ENCODE measurements at regions not wholly inside any gene's neighbourhood (a gene's known extent, or its start where the extent isn't known, plus 50 kb on each side); places are given as distances from the start of the nearest gene placed in this dataset.

GRCh38 chr6:56374841-56375369 is 127.5 kb upstream of the COL21A1 start:
- Histone ChIP-seq H3K36me3 (replicated peaks in 1 of 2; ENCODE audit: control insufficient read depth in 1 of 2, insufficient read depth in 2 of 2, low read length in 2 of 2) (no peaks in the 10 kb centered on the region), H3K9ac (ENCODE audit: insufficient read depth, low read depth, low read length) (no peak overlapping the region), H3K27me3 (ENCODE audit: control insufficient read depth in 1 of 2, insufficient read depth in 2 of 2, low read length in 2 of 2) (no peaks in the 10 kb centered on the region), H3K4me2 (ENCODE audit: low read depth, low read length) (no peak overlapping the region), H3K4me3 (replicated peaks in 1 of 3; ENCODE audit: insufficient read depth in 1 of 3, low read depth in 2 of 3, low read length in 3 of 3) (no peak overlapping the region), H4K20me1 (ENCODE audit: insufficient read depth, low read length) (no peaks in the 10 kb centered on the region), H3K79me2 (ENCODE audit: insufficient read depth, low read length) (no peaks in the 10 kb centered on the region), H3K27ac (ENCODE audit: extremely low read length, insufficient read depth, low read length) (no peak overlapping the region), H2AFZ (ENCODE audit: low read length) (no peak overlapping the region), H3K4me1 (ENCODE audit: insufficient read depth, low read length) (peaks cover 53% of the 10 kb centered on the region), H3K9me3 (ENCODE audit: low read length) (no peaks in the 10 kb centered on the region)
- BruUV-seq (replicated peaks) = no TSS peak
- POLR2A ChIA-PET = no interaction called here
- no peak for DNase-seq (ENCODE audit: low spot score)
- TF ChIP-seq SP1 (IDR thresholded peaks at IDR 0.05) (no peak), SP1 (CRISPR knock-in tag; IDR thresholded peaks at IDR 0.05) (no peak), PBX2 (CRISPR knock-in tag; IDR thresholded peaks at IDR 0.05) (no peak), ZFP41 (CRISPR knock-in tag; IDR thresholded peaks at IDR 0.05; ENCODE audit: borderline replicate concordance) (no peak), ASH2L (IDR thresholded peaks at IDR 0.05; ENCODE audit: insufficient read length, low read depth, low read length) (no peak), ZNF687 (CRISPR knock-in tag; IDR thresholded peaks at IDR 0.05) (no peak), BCL6 (CRISPR knock-in tag; IDR thresholded peaks at IDR 0.05) (no peak), ZFP82 (CRISPR knock-in tag; IDR thresholded peaks at IDR 0.05; ENCODE audit: borderline replicate concordance) (no peak), ZNF546 (CRISPR knock-in tag; conservative IDR thresholded peaks at IDR 0.05) (no peak), ATRX (CRISPR knock-in tag; IDR thresholded peaks at IDR 0.05; ENCODE audit: borderline replicate concordance) (no peak), ZXDC (CRISPR knock-in tag; IDR thresholded peaks at IDR 0.05) (no peak), ZSCAN31 (CRISPR knock-in tag; IDR thresholded peaks at IDR 0.05; ENCODE audit: low read depth) (no peak), ZNF670 (CRISPR knock-in tag; IDR thresholded peaks at IDR 0.05; ENCODE audit: borderline replicate concordance) (no peak), TOPORS (CRISPR knock-in tag; IDR thresholded peaks at IDR 0.05) (no peak), U2AF1 (optimal IDR thresholded peaks at IDR 0.05; ENCODE audit: low read depth, low read length) (no peak), ZNF547 (CRISPR knock-in tag; IDR thresholded peaks at IDR 0.05) (no peak)
- intact Hi-C loops (cut with micrococcal nuclease; ENCODE audit: unreplicated experiment) (loop anchor here (5.0 kb wide), 2 partner anchors 77 to 107 kb away; no protein-coding TSS in a partner anchor), in situ Hi-C loops (cut with HindIII; ENCODE audit: extremely low pct_ligation_motif_present, low pct_unique_long_range_greater_than_20kb) (loop anchor here (5.0 kb wide), 1 partner anchor 42 kb away; no protein-coding TSS in a partner anchor)
- 96% methylated on average over 4 of the region's 4 CpGs for WGBS (ENCODE audit: low lambda C conversion rate)
- CTCF ChIA-PET (ENCODE audit: low intra/inter-chr PET ratio, low total read pairs) = no interaction called here
- FAIRE-seq = no peak
- ATAC-seq = no peak

Data from HepG2 (cell line).